NT2/D1 (cell line): ENCODE measurements at regions not wholly inside any gene's neighbourhood (a gene's known extent, or its start where the extent isn't known, plus 50 kb on each side); places are given as distances from the start of the nearest gene placed in this dataset.

Experiments
- YY1 ChIP-seq: IDR thresholded peaks from 2 replicates; pipeline ENCODE4 v1.6.1; 2011; ENCODE audit not compliant: insufficient read length, insufficient read depth
- ZNF274 ChIP-seq: IDR thresholded peaks from 2 replicates; pipeline ENCODE4 v1.6.1; 2011; ENCODE audit warnings: mild to moderate bottlenecking, low read depth, low read length

- TF ChIP-seq YY1 (no peak), ZNF274 (no peak)
These were observed 232.7 kb upstream of the TENT5A start for GRCh38 chr6:81985191-81985590.
